ENCODE measurements at regions not wholly inside any gene's neighbourhood (a gene's known extent, or its start where the extent isn't known, plus 50 kb on each side); places are given as distances from the start of the nearest gene placed in this dataset.

DNA sequence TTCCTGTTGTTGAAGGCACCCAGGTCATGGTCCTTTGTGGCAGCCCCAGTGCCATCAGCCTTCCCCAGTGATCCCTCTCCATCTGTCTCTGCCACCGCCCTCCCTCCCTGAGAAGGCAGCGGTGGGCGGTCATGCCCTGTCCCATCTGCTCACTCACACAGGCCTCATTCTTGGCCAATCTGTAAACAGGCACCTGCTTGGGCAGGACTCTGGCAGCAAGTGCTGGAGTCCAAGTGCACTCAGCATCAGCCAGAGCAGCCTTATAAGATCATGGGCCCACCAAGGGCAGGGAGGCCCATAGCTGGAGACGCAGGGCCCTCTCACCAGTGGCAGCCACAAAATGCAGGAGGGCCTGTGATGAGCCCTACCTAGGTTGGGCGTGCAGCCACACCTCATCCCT, 140.9 kb downstream of the TWIST2 start:
- Histone ChIP-seq H3K79me2 (ENCODE audit: control insufficient read depth, insufficient read depth, low read length) (no peaks in the 10 kb centered on the region), H3K4me3 (replicated peaks in 1 of 4; ENCODE audit: control extremely low read depth in 1 of 4, insufficient read depth in 1 of 4, low read depth in 3 of 4, low read length in 4 of 4) (no peak overlapping the region), H2AFZ (ENCODE audit: low read length) (no peak overlapping the region), H3K9me3 (ENCODE audit: control insufficient read depth, insufficient read depth, low read depth, low read length) (no peaks in the 10 kb centered on the region), H3K27ac (ENCODE audit: insufficient read depth, low read length) (no peak overlapping the region), H4K20me1 (ENCODE audit: control insufficient read depth, extremely low read depth, insufficient read depth, low read length) (no peaks in the 10 kb centered on the region), H3K36me3 (ENCODE audit: control insufficient read depth, insufficient read depth, low read length) (no peaks in the 10 kb centered on the region), H3K9ac (ENCODE audit: insufficient read depth, low read length) (no peak overlapping the region), H3K4me2 (ENCODE audit: extremely low read depth, insufficient read depth, low read length) (no peak overlapping the region), H3K27me3 (ENCODE audit: control insufficient read depth, insufficient read depth, low read length) (peaks cover 2% of the 10 kb centered on the region), H3K4me1 (ENCODE audit: control insufficient read depth, extremely low read depth, insufficient read depth, low read length) (no peaks in the 10 kb centered on the region)
- DNase-seq (ENCODE audit: low read depth in 2 of 2): no peak
- no peak for TF ChIP-seq CTCF (conservative IDR thresholded peaks at IDR 0.05 in 1 of 2, IDR thresholded peaks at IDR 0.05 in 1 of 2; ENCODE audit: low read depth in 1 of 2, low read length in 2 of 2)
- no peak for TF ChIP-seq EZH2 (IDR thresholded peaks at IDR 0.05; ENCODE audit: low read length, missing control alignments)

DNA sequence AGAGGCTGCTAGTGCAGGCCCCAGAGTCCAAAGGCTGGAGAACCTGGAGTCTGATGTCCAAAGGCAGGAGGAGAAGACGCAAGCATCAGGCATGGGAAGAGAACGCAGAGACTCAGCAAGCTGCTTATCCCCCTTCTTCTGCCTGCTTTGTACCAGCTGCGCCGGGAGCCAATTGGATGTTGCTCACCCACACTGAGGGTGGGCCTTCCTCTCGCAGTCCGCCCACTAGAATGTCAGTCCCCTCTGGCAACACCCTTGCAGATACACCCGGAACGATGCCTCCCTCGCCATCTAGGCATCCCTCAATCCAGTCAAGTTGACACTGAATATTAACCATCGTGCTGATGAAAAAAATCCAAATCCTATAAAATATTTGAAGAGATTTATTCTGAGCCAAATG, 141.6 kb downstream of the TWIST2 start:
- Histone ChIP-seq H3K36me3 (ENCODE audit: control insufficient read depth, insufficient read depth, low read length) (no peaks in the 10 kb centered on the region), H3K27me3 (ENCODE audit: control insufficient read depth, insufficient read depth, low read length) (peaks cover 2% of the 10 kb centered on the region), H3K27ac (ENCODE audit: insufficient read depth, low read length) (no peak overlapping the region), H3K4me3 (replicated peaks in 1 of 4; ENCODE audit: control extremely low read depth in 1 of 4, insufficient read depth in 1 of 4, low read depth in 3 of 4, low read length in 4 of 4) (no peak overlapping the region), H3K9ac (ENCODE audit: insufficient read depth, low read length) (no peak overlapping the region), H2AFZ (ENCODE audit: low read length) (no peak overlapping the region), H4K20me1 (ENCODE audit: control insufficient read depth, extremely low read depth, insufficient read depth, low read length) (no peaks in the 10 kb centered on the region), H3K4me1 (ENCODE audit: control insufficient read depth, extremely low read depth, insufficient read depth, low read length) (no peaks in the 10 kb centered on the region), H3K9me3 (ENCODE audit: control insufficient read depth, insufficient read depth, low read depth, low read length) (no peaks in the 10 kb centered on the region), H3K4me2 (ENCODE audit: extremely low read depth, insufficient read depth, low read length) (no peak overlapping the region), H3K79me2 (ENCODE audit: control insufficient read depth, insufficient read depth, low read length) (no peaks in the 10 kb centered on the region)
- no peak for DNase-seq (ENCODE audit: low read depth in 2 of 2)
- TF ChIP-seq CTCF (conservative IDR thresholded peaks at IDR 0.05 in 1 of 2, IDR thresholded peaks at IDR 0.05 in 1 of 2; ENCODE audit: low read depth in 1 of 2, low read length in 2 of 2) (no peak), EZH2 (IDR thresholded peaks at IDR 0.05; ENCODE audit: low read length, missing control alignments) (no peak)

GRCh38 chr2:238994432-238994831, 146.5 kb downstream of the TWIST2 start:
- no peak overlapping the region for H3K9ac ChIP-seq (ENCODE audit: insufficient read depth, low read length)
- no peaks in the 10 kb centered on the region for H3K9me3 ChIP-seq (ENCODE audit: control insufficient read depth, insufficient read depth, low read depth, low read length)

More at GRCh38 chr2:238994432-238994831, 146.5 kb downstream of the TWIST2 start:
- Histone ChIP-seq H3K36me3 (ENCODE audit: control insufficient read depth, insufficient read depth, low read length) (no peaks in the 10 kb centered on the region), H2AFZ (ENCODE audit: low read length) (no peak overlapping the region), H4K20me1 (ENCODE audit: control insufficient read depth, extremely low read depth, insufficient read depth, low read length) (no peaks in the 10 kb centered on the region), H3K4me2 (ENCODE audit: extremely low read depth, insufficient read depth, low read length) (no peak overlapping the region), H3K4me3 (replicated peaks in 1 of 4; ENCODE audit: control extremely low read depth in 1 of 4, insufficient read depth in 1 of 4, low read depth in 3 of 4, low read length in 4 of 4) (no peak overlapping the region), H3K27me3 (ENCODE audit: control insufficient read depth, insufficient read depth, low read length) (no peaks in the 10 kb centered on the region), H3K27ac (ENCODE audit: insufficient read depth, low read length) (no peak overlapping the region), H3K4me1 (ENCODE audit: control insufficient read depth, extremely low read depth, insufficient read depth, low read length) (no peaks in the 10 kb centered on the region), H3K79me2 (ENCODE audit: control insufficient read depth, insufficient read depth, low read length) (no peaks in the 10 kb centered on the region)
- no peak for DNase-seq (ENCODE audit: low read depth in 2 of 2)
- TF ChIP-seq EZH2 (IDR thresholded peaks at IDR 0.05; ENCODE audit: low read length, missing control alignments) (no peak), CTCF (conservative IDR thresholded peaks at IDR 0.05 in 1 of 2, IDR thresholded peaks at IDR 0.05 in 1 of 2; ENCODE audit: low read depth in 1 of 2, low read length in 2 of 2) (no peak)

All from fibroblast of lung (primary cell).